ENCODE measurements at regions not wholly inside any gene's neighbourhood (a gene's known extent, or its start where the extent isn't known, plus 50 kb on each side); places are given as distances from the start of the nearest gene placed in this dataset.

GRCh38 chr12:58435647-58436046, 484.7 kb downstream of the LRIG3 start:
- TF ChIP-seq, protein P1, sequence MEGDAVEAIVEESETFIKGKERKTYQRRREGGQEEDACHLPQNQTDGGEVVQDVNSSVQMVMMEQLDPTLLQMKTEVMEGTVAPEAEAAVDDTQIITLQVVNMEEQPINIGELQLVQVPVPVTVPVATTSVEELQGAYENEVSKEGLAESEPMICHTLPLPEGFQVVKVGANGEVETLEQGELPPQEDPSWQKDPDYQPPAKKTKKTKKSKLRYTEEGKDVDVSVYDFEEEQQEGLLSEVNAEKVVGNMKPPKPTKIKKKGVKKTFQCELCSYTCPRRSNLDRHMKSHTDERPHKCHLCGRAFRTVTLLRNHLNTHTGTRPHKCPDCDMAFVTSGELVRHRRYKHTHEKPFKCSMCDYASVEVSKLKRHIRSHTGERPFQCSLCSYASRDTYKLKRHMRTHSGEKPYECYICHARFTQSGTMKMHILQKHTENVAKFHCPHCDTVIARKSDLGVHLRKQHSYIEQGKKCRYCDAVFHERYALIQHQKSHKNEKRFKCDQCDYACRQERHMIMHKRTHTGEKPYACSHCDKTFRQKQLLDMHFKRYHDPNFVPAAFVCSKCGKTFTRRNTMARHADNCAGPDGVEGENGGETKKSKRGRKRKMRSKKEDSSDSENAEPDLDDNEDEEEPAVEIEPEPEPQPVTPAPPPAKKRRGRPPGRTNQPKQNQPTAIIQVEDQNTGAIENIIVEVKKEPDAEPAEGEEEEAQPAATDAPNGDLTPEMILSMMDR (conservative IDR thresholded peaks at IDR 0.05 in 1 of 2, IDR thresholded peaks at IDR 0.05 in 1 of 2; ENCODE audit: extremely low read depth in 1 of 2, insufficient read depth in 1 of 2, low read depth in 1 of 2, low read length in 2 of 2): no peak
- TF ChIP-seq EZH2 (IDR thresholded peaks at IDR 0.05; ENCODE audit: borderline replicate concordance, low read length): no peak

Data from mammary epithelial cell (primary cell).